ENCODE measurements at regions not wholly inside any gene's neighbourhood (a gene's known extent, or its start where the extent isn't known, plus 50 kb on each side); places are given as distances from the start of the nearest gene placed in this dataset.

GRCh38 chr1:234542211-234542850 is 63.4 kb upstream of the TARBP1 start:
- ChIA-PET CTCF (interaction anchor here (1.9 to 3.0 kb wide), 2 partner anchors 13 to 42 kb away, joined by 7 to 21 read pairs; no protein-coding TSS in a partner anchor), POLR2A (no interaction called here)
- Mint-ChIP-seq H3K4me3 (no peak overlapping the region), H3K27me3 (ENCODE audit: low read depth) (no peaks in the 10 kb centered on the region), H3K4me1 (ENCODE audit: low read depth) (peaks cover 29% of the 10 kb centered on the region), H3K9me3 (ENCODE audit: insufficient read depth) (no peaks in the 10 kb centered on the region), H3K27ac (no peak overlapping the region), H3K36me3 (ENCODE audit: low read depth) (no peaks in the 10 kb centered on the region)
- no peak for ATAC-seq
- no peak for DNase-seq

GRCh38 chr1:234541286-234541975 is 62.5 kb upstream of the TARBP1 start:
- Mint-ChIP-seq H3K4me3 (no peak overlapping the region), H3K9me3 (ENCODE audit: insufficient read depth) (no peaks in the 10 kb centered on the region), H3K4me1 (ENCODE audit: low read depth) (peaks cover 29% of the 10 kb centered on the region), H3K36me3 (ENCODE audit: low read depth) (no peaks in the 10 kb centered on the region), H3K27me3 (ENCODE audit: low read depth) (no peaks in the 10 kb centered on the region), H3K27ac (no peak overlapping the region)
- ChIA-PET POLR2A (interaction anchor here (2.2 kb wide), 1 partner anchor 12 kb away, joined by 6 read pairs; no protein-coding TSS in a partner anchor), CTCF (no interaction called here)
- DNase-seq = no peak
- ATAC-seq = no peak

- POLR2A ChIA-PET = interaction anchor here (2.2 kb wide), 1 partner anchor 11 kb away, joined by 6 read pairs; no protein-coding TSS in a partner anchor
- no peak for ATAC-seq
- H3K27me3 Mint-ChIP-seq (ENCODE audit: low read depth) = no peaks in the 10 kb centered on the region
- CTCF ChIA-PET = no interaction called here
- H3K4me3 Mint-ChIP-seq = no peak overlapping the region
- H3K4me1 Mint-ChIP-seq (ENCODE audit: low read depth) = peaks cover 23% of the 10 kb centered on the region
- H3K36me3 Mint-ChIP-seq (ENCODE audit: low read depth) = no peaks in the 10 kb centered on the region
- no peak for DNase-seq
- H3K9me3 Mint-ChIP-seq (ENCODE audit: insufficient read depth) = no peaks in the 10 kb centered on the region
- H3K27ac Mint-ChIP-seq = no peak overlapping the region
Observed at GRCh38 chr1:234540404-234540762, 61.4 kb upstream of the TARBP1 start.

- Mint-ChIP-seq H3K36me3 (ENCODE audit: low read depth) (no peaks in the 10 kb centered on the region), H3K4me1 (ENCODE audit: low read depth) (peaks cover 18% of the 10 kb centered on the region), H3K27ac (no peak overlapping the region), H3K9me3 (ENCODE audit: insufficient read depth) (no peaks in the 10 kb centered on the region), H3K27me3 (ENCODE audit: low read depth) (no peaks in the 10 kb centered on the region), H3K4me3 (no peak overlapping the region)
- POLR2A ChIA-PET = interaction anchor here (2.2 kb wide), 1 partner anchor 10 kb away, joined by 6 read pairs; no protein-coding TSS in a partner anchor
- CTCF ChIA-PET = interaction anchor here (1.0 kb wide), 1 partner anchor 11 kb away, joined by 3 read pairs; no protein-coding TSS in a partner anchor
- ATAC-seq (no peak), DNase-seq (no peak)
Observed at GRCh38 chr1:234539666-234540403, 60.9 kb upstream of the TARBP1 start.

- H3K36me3 Mint-ChIP-seq (ENCODE audit: low read depth) = no peaks in the 10 kb centered on the region
- H3K4me1 Mint-ChIP-seq (ENCODE audit: low read depth) = peaks cover 10% of the 10 kb centered on the region
- H3K4me3 Mint-ChIP-seq = no peak overlapping the region
- DNase-seq = no peak
- CTCF ChIA-PET = interaction anchor here (1.0 kb wide), 1 partner anchor 10 kb away, joined by 3 read pairs; no protein-coding TSS in a partner anchor
- H3K9me3 Mint-ChIP-seq (ENCODE audit: insufficient read depth) = no peaks in the 10 kb centered on the region
- H3K27ac Mint-ChIP-seq = no peak overlapping the region
- no peaks in the 10 kb centered on the region for H3K27me3 Mint-ChIP-seq (ENCODE audit: low read depth)
- ATAC-seq = no peak
- POLR2A ChIA-PET = interaction anchor here (2.2 kb wide), 1 partner anchor 9 kb away, joined by 6 read pairs; no protein-coding TSS in a partner anchor
Observed at GRCh38 chr1:234538930-234539649, 60.1 kb upstream of the TARBP1 start.

- H3K9me3 Mint-ChIP-seq (ENCODE audit: insufficient read depth) = no peaks in the 10 kb centered on the region
- no peaks in the 10 kb centered on the region for H3K27me3 Mint-ChIP-seq (ENCODE audit: low read depth)
- H3K27ac Mint-ChIP-seq = no peak overlapping the region
- H3K4me1 Mint-ChIP-seq (ENCODE audit: low read depth) = peaks cover 1% of the 10 kb centered on the region
- ChIA-PET POLR2A (no interaction called here), CTCF (interaction anchor here (1.6 kb wide), 1 partner anchor 39 kb away, joined by 3 read pairs; no protein-coding TSS in a partner anchor)
- DNase-seq (no peak), ATAC-seq (no peak)
- no peaks in the 10 kb centered on the region for H3K36me3 Mint-ChIP-seq (ENCODE audit: low read depth)
- H3K4me3 Mint-ChIP-seq = no peak overlapping the region
Observed at GRCh38 chr1:234538062-234538731, 59.2 kb upstream of the TARBP1 start.

GRCh38 chr1:234537236-234537635 is 58.3 kb upstream of the TARBP1 start:
- ChIA-PET CTCF (interaction anchor here (0.7 to 1.6 kb wide), 3 partner anchors 37 to 546 kb away, joined by 3 read pairs; no protein-coding TSS in a partner anchor), POLR2A (no interaction called here)
- DNase-seq (no peak), ATAC-seq (no peak)
- Mint-ChIP-seq H3K36me3 (ENCODE audit: low read depth) (no peaks in the 10 kb centered on the region), H3K27ac (no peak overlapping the region), H3K9me3 (ENCODE audit: insufficient read depth) (no peaks in the 10 kb centered on the region), H3K27me3 (ENCODE audit: low read depth) (no peaks in the 10 kb centered on the region), H3K4me1 (ENCODE audit: low read depth) (no peaks in the 10 kb centered on the region), H3K4me3 (no peak overlapping the region)

GRCh38 chr1:234536741-234537140 is 57.8 kb upstream of the TARBP1 start:
- Mint-ChIP-seq H3K27me3 (ENCODE audit: low read depth) (no peaks in the 10 kb centered on the region), H3K4me1 (ENCODE audit: low read depth) (no peaks in the 10 kb centered on the region), H3K27ac (no peak overlapping the region), H3K36me3 (ENCODE audit: low read depth) (no peaks in the 10 kb centered on the region), H3K4me3 (no peak overlapping the region), H3K9me3 (ENCODE audit: insufficient read depth) (no peaks in the 10 kb centered on the region)
- CTCF ChIA-PET = interaction anchor here (1.3 kb wide), 1 partner anchor 547 kb away, joined by 3 read pairs; no protein-coding TSS in a partner anchor
- ATAC-seq (no peak), DNase-seq (no peak)
- POLR2A ChIA-PET = no interaction called here

GRCh38 chr1:234535763-234536515 is 57.0 kb upstream of the TARBP1 start:
- CTCF ChIA-PET = interaction anchor here (1.3 to 1.4 kb wide), 2 partner anchors 61 to 548 kb away, joined by 3 read pairs; no protein-coding TSS in a partner anchor
- POLR2A ChIA-PET = no interaction called here
- no peak overlapping the region for H3K27ac Mint-ChIP-seq
- no peaks in the 10 kb centered on the region for H3K4me1 Mint-ChIP-seq (ENCODE audit: low read depth)
- ATAC-seq (no peak), DNase-seq (no peak)
- no peaks in the 10 kb centered on the region for H3K27me3 Mint-ChIP-seq (ENCODE audit: low read depth)
- H3K4me3 Mint-ChIP-seq = no peak overlapping the region
- H3K9me3 Mint-ChIP-seq (ENCODE audit: insufficient read depth) = no peaks in the 10 kb centered on the region
- H3K36me3 Mint-ChIP-seq (ENCODE audit: low read depth) = no peaks in the 10 kb centered on the region

- Mint-ChIP-seq H3K4me1 (ENCODE audit: low read depth) (peaks cover 4% of the 10 kb centered on the region), H3K27me3 (ENCODE audit: low read depth) (no peaks in the 10 kb centered on the region), H3K27ac (no peak overlapping the region), H3K36me3 (ENCODE audit: low read depth) (no peaks in the 10 kb centered on the region), H3K9me3 (ENCODE audit: insufficient read depth) (no peaks in the 10 kb centered on the region), H3K4me3 (no peak overlapping the region)
- no peak for DNase-seq
- ATAC-seq = no peak
- POLR2A ChIA-PET = no interaction called here
- CTCF ChIA-PET = interaction anchor here (1.3 to 1.4 kb wide), 2 partner anchors 13 to 62 kb away, joined by 3 read pairs; no protein-coding TSS in a partner anchor
Observed at GRCh38 chr1:234535218-234535617, 56.2 kb upstream of the TARBP1 start.
